ENCODE measurements at regions not wholly inside any gene's neighbourhood (a gene's known extent, or its start where the extent isn't known, plus 50 kb on each side); places are given as distances from the start of the nearest gene placed in this dataset.
"Not testable (repeated sequence)": the region's sequence is repeated elsewhere in the genome, so short reads cannot be mapped to it uniquely, and the experiment has no call there.

GRCh38 chr21:23694390-23694789 lies 1912.9 kb downstream of the MRPL39 start:
- DNase-seq (ENCODE audit: low read depth in 2 of 3, low spot score in 2 of 3): no peak

DNA sequence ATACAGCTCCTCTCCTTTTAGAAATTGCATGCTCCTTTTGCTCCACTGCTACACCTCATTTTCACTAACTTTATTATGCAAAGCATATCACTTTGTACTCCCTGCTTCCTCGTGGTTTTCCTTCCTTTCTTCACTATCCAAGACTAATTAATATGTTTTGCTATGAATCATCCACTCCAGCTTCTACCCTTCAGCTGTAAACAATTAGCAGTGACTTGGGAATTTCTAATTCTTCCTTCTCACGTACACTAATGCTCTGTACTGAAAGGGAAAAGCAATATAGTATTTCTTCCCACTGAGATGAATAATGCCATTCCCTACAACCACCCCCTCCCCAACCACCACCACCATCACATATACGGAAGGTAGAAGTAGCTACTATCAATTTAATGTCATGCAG lies 1917.0 kb downstream of the MRPL39 start:
- DNase-seq (ENCODE audit: low read depth in 2 of 3, low spot score in 2 of 3): no peak

- no peak for DNase-seq (ENCODE audit: low read depth in 2 of 3, low spot score in 2 of 3)
Measured at GRCh38 chr21:23686737-23687523, 1920.4 kb downstream of the MRPL39 start.

DNA sequence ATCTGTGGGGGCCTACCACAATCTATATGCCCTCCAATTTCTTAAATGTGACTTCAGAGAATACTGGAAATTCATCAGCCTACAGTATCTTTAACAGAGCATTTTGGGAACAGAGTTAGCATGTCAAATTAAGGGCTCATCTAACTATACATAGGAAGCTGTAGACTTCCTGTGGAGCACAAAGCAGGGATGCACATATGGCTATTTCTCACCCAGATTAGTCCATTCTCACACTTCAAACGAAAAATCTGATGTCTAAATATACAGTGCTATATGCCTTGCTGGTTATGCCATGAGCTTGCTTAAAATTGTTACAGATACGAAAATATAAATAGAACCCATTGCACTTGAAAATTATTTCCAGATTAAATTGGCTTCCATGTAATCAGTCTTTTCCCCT lies 1922.8 kb downstream of the MRPL39 start:
- DNase-seq (ENCODE audit: low read depth in 2 of 3, low spot score in 2 of 3): no peak

- no peak for DNase-seq (ENCODE audit: low read depth in 2 of 3, low spot score in 2 of 3)
Measured at GRCh38 chr21:23664193-23664694, 1943.0 kb downstream of the MRPL39 start.

GRCh38 chr21:23660560-23660959 lies 1946.7 kb downstream of the MRPL39 start:
- DNase-seq (ENCODE audit: low read depth in 2 of 3, low spot score in 2 of 3): no peak

- DNase-seq (ENCODE audit: low read depth in 2 of 3, low spot score in 2 of 3): no peak
Measured at GRCh38 chr21:23644768-23645167, 1962.5 kb downstream of the MRPL39 start.

DNA sequence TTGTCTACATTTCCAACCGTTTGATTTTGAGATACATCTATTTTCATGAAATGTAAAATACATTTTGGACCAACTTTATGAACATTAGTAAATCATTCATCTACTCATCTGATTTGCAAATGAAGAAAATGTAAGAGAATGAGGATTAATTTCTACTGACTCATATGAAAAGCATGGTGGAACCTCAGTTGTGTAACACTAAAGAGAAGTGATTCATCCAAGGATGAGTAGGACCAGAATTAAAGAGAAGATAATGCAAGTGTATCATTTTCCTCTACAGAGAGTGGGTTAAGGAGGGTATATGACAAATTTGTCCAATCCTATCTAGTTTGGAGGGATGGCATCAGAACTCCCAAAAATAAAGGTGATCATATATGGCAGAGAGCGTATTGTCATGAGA lies 1967.6 kb downstream of the MRPL39 start:
- DNase-seq (ENCODE audit: low read depth in 2 of 3, low spot score in 2 of 3): no peak

DNA sequence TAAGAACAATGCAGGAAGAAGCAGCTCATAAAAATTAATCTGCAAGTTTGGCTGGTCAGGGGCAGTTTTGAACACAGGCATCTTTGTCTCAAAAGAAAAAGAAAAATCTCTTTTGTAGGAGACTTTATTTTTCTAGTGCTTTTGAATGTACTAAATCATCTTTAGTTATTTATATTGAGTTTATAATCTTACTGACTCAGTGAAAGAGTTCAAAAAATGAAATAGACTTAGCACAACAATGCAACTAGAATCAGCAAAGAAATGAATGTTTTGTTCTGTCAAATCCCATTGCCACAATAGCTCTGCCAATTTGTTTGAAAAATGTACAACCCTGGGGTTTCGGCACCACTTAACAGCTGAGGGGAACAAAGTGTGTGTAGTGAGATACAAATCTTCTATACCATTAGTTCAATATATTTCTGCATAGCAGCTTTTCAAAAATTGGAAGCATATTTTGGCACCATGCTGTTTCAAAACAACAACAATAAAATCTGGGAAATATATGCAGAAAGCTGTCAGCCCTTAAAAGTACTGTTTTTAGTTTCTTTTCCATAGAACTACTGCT lies 1969.1 kb downstream of the MRPL39 start:
- DNase-seq (ENCODE audit: low read depth in 2 of 3, low spot score in 2 of 3): no peak

- DNase-seq (ENCODE audit: low read depth in 2 of 3, low spot score in 2 of 3): no peak
Measured at GRCh38 chr21:23633447-23633940, 1973.8 kb downstream of the MRPL39 start.

DNA sequence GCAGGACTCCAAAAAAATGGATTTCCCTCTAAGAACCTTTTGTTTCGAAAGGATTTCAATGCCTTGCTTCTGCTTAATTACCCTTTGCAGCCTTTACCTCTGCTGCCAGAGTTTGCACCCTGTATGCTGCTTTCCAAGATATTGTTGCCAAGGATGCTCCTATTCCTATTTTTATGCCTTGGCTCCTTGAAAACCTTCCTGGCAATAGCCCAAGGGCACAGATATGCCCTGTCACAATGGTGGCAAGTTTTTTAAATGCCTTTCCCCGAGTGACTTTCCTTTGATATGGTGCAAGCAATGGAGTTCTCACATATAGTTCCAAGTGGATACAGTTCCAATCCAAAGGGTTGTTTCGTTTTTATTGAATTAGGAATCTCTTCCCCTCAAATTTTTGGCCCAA lies 1983.0 kb downstream of the MRPL39 start:
- no peak for DNase-seq (ENCODE audit: low read depth in 2 of 3, low spot score in 2 of 3)

DNA sequence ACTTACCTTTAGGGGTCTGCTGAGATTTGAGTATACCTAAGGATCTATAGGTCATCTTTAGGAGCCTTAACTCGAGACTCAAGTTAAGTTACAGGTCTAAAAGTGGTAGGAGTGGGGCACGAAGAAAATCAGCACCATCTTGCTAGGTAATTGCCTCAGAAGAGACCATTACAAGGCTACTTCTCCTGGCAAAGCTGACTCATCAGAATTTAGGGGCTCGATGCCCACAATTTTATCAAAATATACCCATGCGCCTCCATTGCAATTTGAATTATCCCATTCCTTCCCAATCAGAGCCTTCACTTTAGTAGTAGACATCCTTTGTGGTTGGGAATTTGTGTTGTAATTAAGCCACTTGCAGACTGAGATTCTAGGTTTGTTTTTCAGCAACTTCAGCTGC lies 1994.3 kb downstream of the MRPL39 start:
- no peak for DNase-seq (ENCODE audit: low read depth in 2 of 3, low spot score in 2 of 3)

GRCh38 chr21:23612210-23612609 lies 1995.1 kb downstream of the MRPL39 start:
- no peak for DNase-seq (ENCODE audit: low read depth in 2 of 3, low spot score in 2 of 3)

- no peak for DNase-seq (ENCODE audit: low read depth in 2 of 3, low spot score in 2 of 3)
Measured at GRCh38 chr21:23607782-23608431, 1999.4 kb downstream of the MRPL39 start.

DNA sequence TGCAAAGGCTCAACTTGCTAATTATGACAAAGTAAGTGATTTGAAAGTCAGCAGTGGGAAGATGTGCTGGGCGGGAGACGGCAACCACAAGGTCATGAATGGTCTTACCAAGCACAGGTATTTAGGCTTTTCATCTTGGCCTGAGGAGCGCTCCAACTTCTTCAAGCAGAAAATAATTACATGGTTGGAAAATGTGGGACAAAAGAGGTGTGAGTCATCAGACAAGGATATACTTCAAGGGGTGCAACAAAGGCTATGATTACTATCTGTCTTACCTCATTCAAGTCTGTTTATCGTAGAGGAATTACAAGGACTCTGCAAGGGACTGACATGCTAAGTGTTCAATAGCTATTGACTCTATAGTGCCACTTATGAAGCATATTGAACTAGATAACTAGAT lies 2005.7 kb downstream of the MRPL39 start:
- no peak for DNase-seq (ENCODE audit: low read depth in 2 of 3, low spot score in 2 of 3)

DNA sequence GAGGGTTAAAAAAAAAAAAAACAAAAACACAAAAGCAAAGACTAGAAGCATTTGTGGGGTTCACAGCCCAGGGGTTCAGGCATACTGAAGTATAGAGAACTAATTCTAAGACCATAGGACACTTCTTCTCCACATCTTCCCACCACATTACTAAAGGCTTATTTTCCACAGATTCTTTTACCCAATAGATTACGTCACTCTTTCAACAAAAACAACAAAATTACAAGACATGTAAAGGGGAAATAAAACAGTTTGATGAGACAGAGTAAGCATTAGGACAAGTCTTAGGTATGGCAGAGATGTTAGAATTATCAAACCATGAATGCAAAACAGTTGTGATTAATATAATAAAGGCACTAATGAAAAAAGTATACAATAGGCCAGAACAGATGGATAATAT lies 2013.7 kb downstream of the MRPL39 start:
- DNase-seq (ENCODE audit: low read depth in 2 of 3, low spot score in 2 of 3): no peak

- no peak for DNase-seq (ENCODE audit: low read depth in 2 of 3, low spot score in 2 of 3)
Measured at GRCh38 chr21:23585419-23585818, 2021.9 kb downstream of the MRPL39 start.

GRCh38 chr21:23579573-23579972 lies 2027.7 kb downstream of the MRPL39 start:
- DNase-seq (ENCODE audit: low read depth in 2 of 3, low spot score in 2 of 3): no peak

DNA sequence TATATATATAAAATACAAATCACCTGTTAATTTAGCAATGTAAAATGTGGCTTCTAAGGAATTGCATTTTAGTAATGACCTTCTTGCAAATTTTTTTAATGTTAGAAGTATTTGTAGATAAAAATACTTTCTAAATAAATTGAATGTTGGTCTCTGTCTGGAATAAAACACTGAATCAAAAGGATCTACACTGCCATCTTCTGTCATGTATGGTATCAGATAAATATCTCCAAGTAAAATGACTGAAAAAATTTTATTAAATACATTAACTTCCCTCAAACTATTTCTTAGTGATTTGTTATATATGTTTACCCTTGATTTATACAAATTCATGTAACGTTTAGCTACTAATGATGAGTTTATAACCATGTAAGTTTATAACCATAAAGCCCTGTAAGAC lies 2029.3 kb downstream of the MRPL39 start:
- no peak for DNase-seq (ENCODE audit: low read depth in 2 of 3, low spot score in 2 of 3)

GRCh38 chr21:23574932-23575331 lies 2032.3 kb downstream of the MRPL39 start:
- no peak for DNase-seq (ENCODE audit: low read depth in 2 of 3, low spot score in 2 of 3)

GRCh38 chr21:23548924-23549323 lies 2058.4 kb downstream of the MRPL39 start:
- DNase-seq (ENCODE audit: low read depth in 2 of 3, low spot score in 2 of 3): not testable (repeated sequence)

GRCh38 chr21:23543333-23543732 lies 2063.9 kb downstream of the MRPL39 start:
- DNase-seq (ENCODE audit: low read depth in 2 of 3, low spot score in 2 of 3): no peak
